CD4-positive, alpha-beta T cell (primary cell): ENCODE measurements at regions not wholly inside any gene's neighbourhood (a gene's known extent, or its start where the extent isn't known, plus 50 kb on each side); places are given as distances from the start of the nearest gene placed in this dataset.

ENCODE experiments used
- ATAC-seq: fragments of 200-7000 bp; cut with Tn5 transposase; one replicate; pipeline ENCODE4 v1.10.0; 2022; ENCODE audit warnings: mild to moderate bottlenecking; ENCODE audit not compliant: poor library complexity
- CTCF ChIA-PET: fragments of 350-600 bp; sonication (Branson Sonifier 250); formaldehyde crosslinking; loops from one replicate; lab custom pipeline; 2021; ENCODE audit warnings: antibody characterized with exemption, inconsistent platforms; lab: Charles Lee
- POLR2A ChIA-PET: fragments of 350-600 bp; sonication (Branson Sonifier 250); formaldehyde crosslinking; loops from one replicate; lab custom pipeline; 2021; ENCODE audit warnings: antibody characterized with exemption, inconsistent platforms; lab: Charles Lee
- DNase-seq, 14 experiments: peaks; one replicate each; pipeline ENCODE4 v3.0.0-alpha.2; 2013 to 2020; ENCODE audit warnings: mixed read lengths in 2 of 14
- H3K27ac ChIP-seq, 2 donors: one replicate each; pipeline versions ENCODE4 v1.5.1 to v1.7.0; 2013; ENCODE audit warnings: low read length in 2 of 2, low read depth in 1 of 2, mild to moderate bottlenecking in 1 of 2
- H3K27me3 ChIP-seq, 2 experiments: 1 replicate in 1 of 2; 2 replicates in 1 of 2; pipeline versions ENCODE4 v1.6.1 to v1.7.0; 2013; ENCODE audit warnings: low read length in 2 of 2, control low read depth in 1 of 2, mild to moderate bottlenecking in 1 of 2, moderate library complexity in 1 of 2; ENCODE audit not compliant: insufficient read depth in 2 of 2, control insufficient read depth in 1 of 2
- H3K36me3 ChIP-seq: one replicate; pipeline ENCODE4 v1.6.1; 2013; ENCODE audit warnings: low read length, control low read depth; ENCODE audit not compliant: insufficient read depth
- H3K4me1 ChIP-seq: one replicate; pipeline ENCODE4 v1.6.1; 2013; ENCODE audit warnings: low read length, control low read depth; ENCODE audit not compliant: insufficient read depth
- H3K4me3 ChIP-seq: one replicate; pipeline ENCODE4 v1.5.1; 2013; ENCODE audit warnings: mild to moderate bottlenecking, low read length, moderate library complexity
- H3K9me3 ChIP-seq, 2 experiments: 1 replicate in 1 of 2; 2 replicates in 1 of 2; pipeline versions ENCODE4 v1.6.1 to v1.7.0; 2013; ENCODE audit warnings: low read length in 2 of 2, mild to moderate bottlenecking in 2 of 2, control low read depth in 1 of 2, moderate library complexity in 1 of 2; ENCODE audit not compliant: control insufficient read depth in 1 of 2, insufficient read depth in 1 of 2
- H3K27ac Mint-ChIP-seq: one replicate; pipeline ENCODE4 v1.8.0; 2020; ENCODE audit warnings: mixed read lengths
- H3K27me3 Mint-ChIP-seq: one replicate; pipeline ENCODE4 v1.8.0; 2021; ENCODE audit warnings: mixed read lengths
- H3K36me3 Mint-ChIP-seq: one replicate; pipeline ENCODE4 v1.8.0; 2021; ENCODE audit warnings: low read depth, mixed read lengths
- H3K4me1 Mint-ChIP-seq: one replicate; pipeline ENCODE4 v1.8.0; 2021; ENCODE audit warnings: low read depth, mixed read lengths
- H3K4me3 Mint-ChIP-seq: one replicate; pipeline ENCODE4 v1.8.0; 2020; ENCODE audit warnings: mild to moderate bottlenecking, mixed read lengths
- H3K9me3 Mint-ChIP-seq: one replicate; pipeline ENCODE4 v1.8.0; 2020; ENCODE audit warnings: mixed read lengths
- CTCF ChIP-seq: fragments of 200-600 bp; IDR thresholded peaks from one replicate; pipeline ENCODE4 v1.8.0; 2022; ENCODE audit warnings: antibody characterized with exemption, mild to moderate bottlenecking
- intact Hi-C, 2 experiments: fragments of 100-400 bp; cut with DNase I in 1 of 2; cut with micrococcal nuclease in 1 of 2; formaldehyde crosslinking; loops; one replicate each; pipeline versions ENCODE4 v1.15.1 to v1.9.0; 2023 to 2025; cut with DNase I, micrococcal nuclease

DNA sequence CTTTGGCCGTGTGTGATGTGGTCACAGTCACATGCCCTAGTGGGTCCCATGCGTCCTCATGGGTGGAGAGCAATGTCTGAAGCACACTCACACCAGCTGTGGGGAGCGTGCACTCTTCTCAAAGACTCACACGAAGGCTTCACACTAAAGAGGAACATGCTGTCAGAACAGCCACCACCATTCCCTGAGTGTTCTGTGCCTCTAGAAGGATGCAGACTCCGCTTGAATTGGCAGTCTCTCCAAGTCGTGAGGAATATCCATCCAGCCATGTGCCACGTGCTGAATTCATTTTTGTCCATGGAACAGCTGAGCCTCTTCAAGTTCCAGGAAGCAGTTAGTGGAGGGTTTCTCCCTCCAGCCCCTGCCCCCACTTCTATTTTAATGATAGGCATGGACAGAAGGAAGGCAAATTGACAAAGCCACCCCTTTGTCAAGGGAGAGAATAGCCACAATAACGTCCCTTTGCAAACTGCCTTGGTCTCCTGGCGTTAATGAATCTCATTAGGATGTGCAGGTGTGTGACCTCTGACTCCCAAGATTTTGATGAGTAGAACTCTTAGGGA lies 464.3 kb upstream of the ID2 start:
- H3K27ac Mint-ChIP-seq = no peak overlapping the region
- DNase-seq = no peak
- TF ChIP-seq CTCF = no peak
- ATAC-seq = no peak
- ChIA-PET POLR2A (no interaction called here), CTCF (no interaction called here)
- Histone ChIP-seq H3K4me3 (no peak overlapping the region), H3K4me1 (peaks cover 3% of the 10 kb centered on the region), H3K36me3 (no peaks in the 10 kb centered on the region), H3K9me3 (no peaks in the 10 kb centered on the region), H3K27ac (no peak overlapping the region), H3K27me3 (no peaks in the 10 kb centered on the region)
- H3K4me3 Mint-ChIP-seq = no peak overlapping the region
- H3K4me1 Mint-ChIP-seq = no peaks in the 10 kb centered on the region
- H3K36me3 Mint-ChIP-seq = no peaks in the 10 kb centered on the region
- intact Hi-C loops = no loop called here
- no peaks in the 10 kb centered on the region for H3K27me3 Mint-ChIP-seq
- no peaks in the 10 kb centered on the region for H3K9me3 Mint-ChIP-seq

GRCh38 chr2:8219096-8219495 lies 462.8 kb upstream of the ID2 start:
- Mint-ChIP-seq H3K27ac (no peak overlapping the region), H3K27me3 (no peaks in the 10 kb centered on the region), H3K4me1 (no peaks in the 10 kb centered on the region), H3K4me3 (no peak overlapping the region), H3K36me3 (no peaks in the 10 kb centered on the region), H3K9me3 (no peaks in the 10 kb centered on the region)
- POLR2A ChIA-PET = no interaction called here
- H3K9me3 ChIP-seq = no peaks in the 10 kb centered on the region
- DNase-seq (no peak), ATAC-seq (no peak)
- no peak for TF ChIP-seq CTCF
- no peaks in the 10 kb centered on the region for H3K27me3 ChIP-seq
- no peaks in the 10 kb centered on the region for H3K36me3 ChIP-seq
- no peak overlapping the region for H3K27ac ChIP-seq
- intact Hi-C loops = no loop called here
- CTCF ChIA-PET = interaction anchor here (1.1 kb wide), 1 partner anchor 12 kb away, joined by 3 read pairs; no protein-coding TSS in a partner anchor
- H3K4me1 ChIP-seq = peaks cover 3% of the 10 kb centered on the region
- H3K4me3 ChIP-seq = no peak overlapping the region

GRCh38 chr2:8219631-8220355 lies 462.1 kb upstream of the ID2 start:
- Mint-ChIP-seq H3K27me3 (no peaks in the 10 kb centered on the region), H3K9me3 (no peaks in the 10 kb centered on the region), H3K27ac (no peak overlapping the region), H3K4me3 (no peak overlapping the region), H3K4me1 (no peaks in the 10 kb centered on the region), H3K36me3 (no peaks in the 10 kb centered on the region)
- no peak for ATAC-seq
- POLR2A ChIA-PET = no interaction called here
- intact Hi-C loops = no loop called here
- Histone ChIP-seq H3K4me3 (no peak overlapping the region), H3K4me1 (peaks cover 3% of the 10 kb centered on the region), H3K27ac (no peak overlapping the region), H3K36me3 (no peaks in the 10 kb centered on the region), H3K27me3 (no peaks in the 10 kb centered on the region), H3K9me3 (no peaks in the 10 kb centered on the region)
- no peak for DNase-seq
- TF ChIP-seq CTCF = no peak
- CTCF ChIA-PET = interaction anchor here (1.1 kb wide), 1 partner anchor 12 kb away, joined by 3 read pairs; no protein-coding TSS in a partner anchor
